Mammary epithelial cell (primary cell): ENCODE measurements at regions not wholly inside any gene's neighbourhood (a gene's known extent, or its start where the extent isn't known, plus 50 kb on each side); places are given as distances from the start of the nearest gene placed in this dataset.

ENCODE experiments used
- CTCF ChIP-seq, 2 donors: IDR thresholded peaks in 1 of 2; conservative IDR thresholded peaks in 1 of 2; 2 replicates each; pipeline ENCODE4 v1.5.1; 2011 to 2012; ENCODE audit warnings: inconsistent platforms in 2 of 2, low read length in 2 of 2, mild to moderate bottlenecking in 2 of 2, control low read depth in 1 of 2, low read depth in 1 of 2; ENCODE audit not compliant: insufficient read depth in 1 of 2; ENCODE audit errors: extremely low read depth in 1 of 2
- EZH2 ChIP-seq: IDR thresholded peaks from 2 replicates; pipeline ENCODE4 v1.6.1; 2012; ENCODE audit warnings: low read length, inconsistent platforms, borderline replicate concordance

GRCh38 chr3:15982667-15983196 is 185.0 kb upstream of the ANKRD28 start:
- TF ChIP-seq EZH2 (no peak), CTCF (conservative IDR thresholded peaks at IDR 0.05 in 1 of 2, IDR thresholded peaks at IDR 0.05 in 1 of 2; ENCODE audit: extremely low read depth in 1 of 2, insufficient read depth in 1 of 2, low read depth in 1 of 2, low read length in 2 of 2) (no peak)
